ENCODE measurements at regions not wholly inside any gene's neighbourhood (a gene's known extent, or its start where the extent isn't known, plus 50 kb on each side); places are given as distances from the start of the nearest gene placed in this dataset.

- no peak overlapping the region for H4K8ac ChIP-seq (ENCODE audit: extremely low read depth, insufficient read depth, low read length)
- H3K4me2 ChIP-seq (ENCODE audit: insufficient read depth in 1 of 2, low read depth in 2 of 2, low read length in 2 of 2) = no peak overlapping the region
- ChIA-PET CTCF (ENCODE audit: partially characterized antibody) (no interaction called here), POLR2A (ENCODE audit: partially characterized antibody) (interaction anchor here (0.9 kb wide), 1 partner anchor 10 kb away, joined by 3 read pairs; no protein-coding TSS in a partner anchor)
- no peaks in the 10 kb centered on the region for H3K36me3 ChIP-seq (ENCODE audit: control insufficient read depth in 2 of 4, insufficient read depth in 4 of 4, low read length in 3 of 4)
- H2AK5ac ChIP-seq (ENCODE audit: low read depth, low read length) = no peak overlapping the region
- no peak overlapping the region for H2AFZ ChIP-seq (ENCODE audit: low read length)
- no peak overlapping the region for H2BK20ac ChIP-seq (ENCODE audit: low read length)
- no peaks in the 10 kb centered on the region for H3K9me3 ChIP-seq (ENCODE audit: insufficient read depth in 2 of 2, low read depth in 1 of 2, low read length in 1 of 2)
- H4K20me1 ChIP-seq (replicated peaks in 1 of 2; ENCODE audit: control insufficient read depth in 1 of 2, insufficient read depth in 2 of 2, low read length in 2 of 2) = no peaks in the 10 kb centered on the region
- no peak overlapping the region for H3K23ac ChIP-seq (ENCODE audit: insufficient read length)
- no peaks in the 10 kb centered on the region for H3K27me3 ChIP-seq (replicated peaks in 1 of 4; ENCODE audit: control insufficient read depth in 3 of 4, extremely low read depth in 1 of 4, insufficient read depth in 3 of 4, low read length in 3 of 4)
- H3K4ac ChIP-seq (replicated peaks; ENCODE audit: insufficient read length, low read depth, low read length) = no peak overlapping the region
- no peak overlapping the region for H2BK5ac ChIP-seq (ENCODE audit: low read depth, low read length)
- H3K23me2 ChIP-seq (ENCODE audit: low read depth, low read length) = no peaks in the 10 kb centered on the region
- no peaks in the 10 kb centered on the region for H3K79me1 ChIP-seq (ENCODE audit: low read depth, low read length)
- no peak overlapping the region for H4K91ac ChIP-seq (replicated peaks; ENCODE audit: insufficient read length, low read length)
- no peak overlapping the region for H3K56ac ChIP-seq (replicated peaks; ENCODE audit: insufficient read length, low read depth, low read length)
- H2BK12ac ChIP-seq (ENCODE audit: low read depth, low read length) = no peak overlapping the region
- H3K18ac ChIP-seq (ENCODE audit: extremely low read depth, low read length) = no peak overlapping the region
- no peak overlapping the region for H4K5ac ChIP-seq (ENCODE audit: insufficient read length, low read depth, low read length)
- no peak overlapping the region for H3K27ac ChIP-seq (ENCODE audit: low read depth, low read length)
- DNase-seq (ENCODE audit: low read depth in 1 of 2, low spot score in 2 of 2) = no peak
- no peak overlapping the region for H3K14ac ChIP-seq (ENCODE audit: insufficient read length)
- WGBS, 2 experiments (ENCODE audit: extremely low coverage in 1 of 2, insufficient coverage in 1 of 2, insufficient read length in 1 of 2, insufficient replicate concordance in 2 of 2, low coverage in 1 of 2, low lambda C conversion rate in 2 of 2, missing lambda C conversion rate in 1 of 2) = 88% methylated on average over 15 of the region's 15 CpGs; no CpG with 5 or more reads in 1 of the 2 experiments
- H3K79me2 ChIP-seq (ENCODE audit: control insufficient read depth in 1 of 2, insufficient read depth in 2 of 2, low read length in 2 of 2) = no peaks in the 10 kb centered on the region
- no peak overlapping the region for H3K4me3 ChIP-seq (ENCODE audit: extremely low read depth in 1 of 4, insufficient read depth in 2 of 4, low read depth in 3 of 4, low read length in 4 of 4)
- no peak overlapping the region for H2BK15ac ChIP-seq (ENCODE audit: low read length)
- no peak overlapping the region for H2BK120ac ChIP-seq (replicated peaks; ENCODE audit: low read depth, low read length)
- no peak for FAIRE-seq
- TF ChIP-seq CTBP2 (IDR thresholded peaks at IDR 0.05; ENCODE audit: borderline replicate concordance, insufficient read depth, insufficient read length, low read length) (no peak), RAD21 (IDR thresholded peaks at IDR 0.05 in 1 of 2, conservative IDR thresholded peaks at IDR 0.05 in 1 of 2; ENCODE audit: low read depth in 2 of 2, low read length in 2 of 2) (no peak)
- H3K4me1 ChIP-seq (replicated peaks in 1 of 4; ENCODE audit: control insufficient read depth in 3 of 4, insufficient read depth in 4 of 4, low read length in 3 of 4) = peaks cover 0 to 3% (median under 1%) of the 10 kb centered on the region in 4 experiments; a peak in 3 of 7 replicates
- no peak overlapping the region for H3K9ac ChIP-seq (replicated peaks in 1 of 4; ENCODE audit: extremely low read depth in 1 of 4, low read depth in 3 of 4, low read length in 3 of 4)
These were observed 211.6 kb upstream of the SDK2 start for GRCh38 chr17:73855720-73856333.
